IPS DF 6.9 (cell line): ENCODE measurements at regions not wholly inside any gene's neighbourhood (a gene's known extent, or its start where the extent isn't known, plus 50 kb on each side); places are given as distances from the start of the nearest gene placed in this dataset.
"Not testable (repeated sequence)": the region's sequence is repeated elsewhere in the genome, so short reads cannot be mapped to it uniquely, and the experiment has no call there.

Experiments used
- DNase-seq: peaks from one replicate; pipeline ENCODE4 v3.0.0-alpha.2; 2013; ENCODE audit warnings: low read depth, low spot score
- H3K27ac ChIP-seq: one replicate; pipeline ENCODE4 v1.5.1; 2013; ENCODE audit warnings: low read length, control low read depth
- H3K27me3 ChIP-seq: 2 replicates; pipeline ENCODE4 v1.6.1; 2013; ENCODE audit warnings: mild to moderate bottlenecking, low read length; ENCODE audit not compliant: control insufficient read depth, insufficient read depth
- H3K36me3 ChIP-seq: 2 replicates; pipeline ENCODE4 v1.6.1; 2013; ENCODE audit warnings: low read length; ENCODE audit not compliant: control insufficient read depth, insufficient read depth
- H3K4me1 ChIP-seq: 2 replicates; pipeline ENCODE4 v1.6.1; 2013; ENCODE audit warnings: low read length; ENCODE audit not compliant: control insufficient read depth, insufficient read depth
- H3K4me3 ChIP-seq: 2 replicates; pipeline ENCODE4 v1.5.1; 2013; ENCODE audit warnings: mild to moderate bottlenecking, low read length
- H3K9me3 ChIP-seq: 2 replicates; pipeline ENCODE4 v1.6.1; 2013; ENCODE audit warnings: low read length, inconsistent platforms; ENCODE audit not compliant: control insufficient read depth, insufficient read depth
- WGBS: extraction: QIAGEN DNeasy Blood & Tissue Kit; methylation state at CpG from one replicate; pipeline ENCODE4 v1.1.7; 2013; ENCODE audit warnings: mixed read lengths, missing lambda C conversion rate; ENCODE audit not compliant: insufficient read length, insufficient coverage; 5-methylcytosine and 5-hydroxymethylcytosine counted together

DNA sequence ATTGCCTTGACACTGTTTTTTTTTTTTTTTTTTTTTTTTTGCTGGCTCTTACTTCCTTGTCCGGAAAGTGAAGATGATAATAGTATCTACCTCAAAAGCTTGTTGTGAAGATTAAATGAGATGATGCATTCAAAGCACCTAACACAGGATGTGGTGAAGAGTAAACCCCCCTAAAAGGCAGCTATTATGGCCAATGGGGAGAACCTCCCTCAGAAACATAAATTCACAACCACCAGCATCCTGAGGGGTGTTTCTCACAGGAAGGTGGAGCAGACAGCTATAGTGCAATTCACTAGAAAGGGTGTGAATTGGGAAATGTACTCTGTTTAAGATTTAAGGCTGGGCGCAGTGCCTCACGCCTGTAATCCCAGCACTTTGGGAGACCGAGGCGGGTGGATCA lies 85.4 kb upstream of the CRY1 start:
- H3K36me3 ChIP-seq, result no peaks in the 10 kb centered on the region
- no CpG with 5 or more reads among the region's 5 CpGs for WGBS
- H3K27ac ChIP-seq, result no peak overlapping the region
- H3K4me3 ChIP-seq, result no peak overlapping the region
- no peak for DNase-seq
- H3K9me3 ChIP-seq, result no peaks in the 10 kb centered on the region
- no peaks in the 10 kb centered on the region for H3K4me1 ChIP-seq
- H3K27me3 ChIP-seq, result no peaks in the 10 kb centered on the region

DNA sequence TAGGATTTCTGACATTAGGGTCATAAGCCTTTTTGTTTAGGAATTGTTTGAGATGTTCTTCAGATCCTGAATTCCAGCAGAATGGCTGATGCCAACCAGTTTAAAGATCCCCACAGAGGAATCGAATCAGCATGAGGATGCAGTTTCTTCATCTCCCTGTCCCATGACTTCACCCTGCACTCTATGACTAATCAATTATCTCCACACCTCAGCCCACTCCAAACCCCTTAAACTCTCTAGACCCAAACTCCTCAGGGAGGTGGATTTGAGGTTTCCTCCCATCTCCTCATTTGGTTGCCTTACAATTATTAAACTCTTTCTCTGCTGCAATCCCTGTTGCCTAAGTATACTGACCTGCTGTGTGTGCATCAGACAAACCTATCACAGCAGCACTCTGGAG lies 86.5 kb upstream of the CRY1 start:
- H3K9me3 ChIP-seq, result no peaks in the 10 kb centered on the region
- H3K36me3 ChIP-seq, result no peaks in the 10 kb centered on the region
- no peak overlapping the region for H3K27ac ChIP-seq
- H3K4me3 ChIP-seq, result no peak overlapping the region
- WGBS, result no CpG with 5 or more reads among the region's 1 CpG
- H3K4me1 ChIP-seq, result no peaks in the 10 kb centered on the region
- no peak for DNase-seq
- H3K27me3 ChIP-seq, result no peaks in the 10 kb centered on the region

DNA sequence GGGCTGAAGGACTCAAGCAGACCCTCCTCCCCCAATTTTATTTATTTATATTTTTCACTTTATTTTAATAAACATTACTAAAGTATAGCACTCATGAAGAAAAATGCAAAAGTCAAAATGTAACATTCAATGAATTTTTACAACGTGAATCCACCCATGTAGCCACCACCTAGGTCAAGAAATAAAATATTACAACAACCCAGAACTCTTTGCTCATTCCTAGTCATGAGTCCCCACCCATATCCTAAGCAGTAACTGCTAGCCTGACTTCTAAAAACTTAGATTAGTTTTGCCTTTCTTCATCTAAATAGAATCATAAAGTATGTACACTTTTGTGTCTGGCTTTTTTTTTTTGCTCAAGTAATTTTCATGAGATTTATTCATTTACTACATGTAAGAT lies 86.9 kb upstream of the CRY1 start:
- H3K27ac ChIP-seq, result no peak overlapping the region
- DNase-seq, result no peak
- H3K27me3 ChIP-seq, result no peaks in the 10 kb centered on the region
- no peak overlapping the region for H3K4me3 ChIP-seq
- H3K36me3 ChIP-seq, result no peaks in the 10 kb centered on the region
- H3K9me3 ChIP-seq, result no peaks in the 10 kb centered on the region
- WGBS, result no CpG with 5 or more reads among the region's 1 CpG
- H3K4me1 ChIP-seq, result no peaks in the 10 kb centered on the region

DNA sequence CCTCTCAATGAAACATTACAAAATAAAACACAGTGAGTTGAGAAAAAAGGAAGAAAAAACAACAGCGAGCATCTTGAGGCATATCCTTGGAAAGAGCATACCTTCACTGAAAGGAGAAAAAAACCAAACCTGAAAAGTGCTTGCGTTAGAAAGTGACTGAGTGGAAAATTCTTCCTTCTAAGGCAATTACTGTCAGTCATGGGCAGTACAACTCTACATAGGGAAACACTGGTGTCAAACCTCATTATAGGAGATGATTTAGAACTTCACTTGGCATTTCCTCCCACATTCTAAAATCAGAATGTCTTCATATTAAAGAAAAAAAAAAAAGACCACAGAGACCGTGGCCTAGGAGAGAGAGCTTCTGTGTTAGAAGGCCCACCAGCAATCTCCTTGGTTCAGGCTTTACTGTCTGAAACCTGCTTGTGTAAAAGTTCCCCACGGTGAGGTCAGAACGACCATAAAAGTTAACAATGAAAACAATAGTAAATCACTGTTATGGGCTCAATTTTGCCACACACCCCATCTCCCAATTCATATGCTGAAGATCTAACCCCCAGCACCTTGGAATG lies 91.1 kb upstream of the CRY1 start:
- H3K4me1 ChIP-seq, result no peaks in the 10 kb centered on the region
- no peak for DNase-seq
- no CpG with 5 or more reads among the region's 5 CpGs for WGBS
- no peak overlapping the region for H3K4me3 ChIP-seq
- no peaks in the 10 kb centered on the region for H3K9me3 ChIP-seq
- no peak overlapping the region for H3K27ac ChIP-seq
- no peaks in the 10 kb centered on the region for H3K36me3 ChIP-seq
- H3K27me3 ChIP-seq, result no peaks in the 10 kb centered on the region

DNA sequence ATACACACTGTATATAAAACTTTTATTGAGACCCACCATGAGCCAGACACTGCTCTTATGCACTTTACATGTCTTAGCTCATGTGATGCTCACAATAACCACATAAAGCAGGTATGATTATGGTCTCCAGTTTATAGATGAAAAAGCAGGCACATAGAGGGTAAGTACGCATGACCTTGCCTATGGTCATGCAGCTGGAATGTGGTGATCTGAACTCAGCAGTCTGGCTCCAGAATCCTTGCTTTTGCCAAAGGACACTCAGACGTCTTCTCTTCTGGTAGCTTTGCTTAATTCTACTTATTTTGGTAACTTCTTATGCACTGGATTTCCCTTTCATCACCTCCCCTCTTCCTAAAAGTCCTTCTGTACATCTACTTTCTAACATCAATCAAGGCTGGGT lies 103.3 kb upstream of the CRY1 start:
- Histone ChIP-seq H3K9me3 (no peaks in the 10 kb centered on the region), H3K4me3 (no peak overlapping the region), H3K36me3 (no peaks in the 10 kb centered on the region), H3K27ac (no peak overlapping the region), H3K4me1 (no peaks in the 10 kb centered on the region), H3K27me3 (no peaks in the 10 kb centered on the region)
- no CpG with 5 or more reads among the region's 2 CpGs for WGBS
- no peak for DNase-seq

DNA sequence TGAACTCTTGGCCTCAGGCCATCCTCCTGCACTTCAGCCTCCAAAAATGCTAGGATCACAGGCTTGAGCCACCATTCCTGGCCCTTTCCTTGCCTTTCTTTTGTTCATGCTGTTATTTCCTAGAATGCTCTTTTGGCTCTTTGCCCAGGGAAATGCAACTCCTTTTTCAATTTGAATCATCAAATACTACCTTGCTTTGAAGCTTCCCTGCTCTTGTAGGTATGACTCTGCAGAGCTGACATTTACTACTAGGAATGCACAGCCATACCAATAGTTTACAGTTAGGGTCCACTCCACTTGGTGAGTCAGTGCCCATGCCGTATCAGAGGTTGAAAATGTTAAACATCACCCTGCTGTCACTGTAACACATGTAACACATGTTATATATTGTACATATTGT lies 107.0 kb upstream of the CRY1 start:
- Histone ChIP-seq H3K4me1 (no peaks in the 10 kb centered on the region), H3K9me3 (no peaks in the 10 kb centered on the region), H3K4me3 (no peak overlapping the region), H3K36me3 (no peaks in the 10 kb centered on the region), H3K27me3 (no peaks in the 10 kb centered on the region), H3K27ac (no peak overlapping the region)
- WGBS, result no CpG with 5 or more reads among the region's 1 CpG
- DNase-seq, result no peak

DNA sequence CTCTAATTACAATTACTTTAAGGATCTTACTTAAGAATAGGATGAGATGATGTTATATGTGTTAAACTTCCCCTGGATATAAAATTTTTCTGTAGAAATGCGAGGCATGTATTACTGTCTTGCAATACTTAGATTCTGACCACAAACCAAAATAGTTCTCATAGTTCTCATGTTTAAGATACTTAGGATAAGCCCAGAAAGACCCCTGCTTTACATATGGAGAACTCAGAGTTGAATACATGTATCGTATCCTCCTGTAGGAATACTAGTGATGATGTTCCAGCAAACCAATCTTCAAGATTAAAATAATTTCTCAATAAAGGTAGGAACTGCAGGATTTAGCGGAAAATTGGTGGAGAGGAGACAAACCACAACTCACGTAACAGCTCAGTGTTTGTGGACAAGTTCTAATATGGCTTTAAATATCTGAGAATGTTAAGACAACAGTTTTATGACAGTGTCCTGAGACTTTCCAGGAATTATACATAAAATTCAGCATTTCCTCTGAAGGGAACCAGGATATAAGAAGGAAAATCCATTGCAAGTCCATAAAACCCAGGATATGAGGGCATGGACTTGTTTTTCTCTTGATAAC lies 114.7 kb upstream of the CRY1 start:
- Histone ChIP-seq H3K4me1 (no peaks in the 10 kb centered on the region), H3K4me3 (no peak overlapping the region), H3K27me3 (no peaks in the 10 kb centered on the region), H3K36me3 (no peaks in the 10 kb centered on the region), H3K9me3 (no peaks in the 10 kb centered on the region), H3K27ac (no peak overlapping the region)
- no peak for DNase-seq
- WGBS, result no CpG with 5 or more reads among the region's 4 CpGs

DNA sequence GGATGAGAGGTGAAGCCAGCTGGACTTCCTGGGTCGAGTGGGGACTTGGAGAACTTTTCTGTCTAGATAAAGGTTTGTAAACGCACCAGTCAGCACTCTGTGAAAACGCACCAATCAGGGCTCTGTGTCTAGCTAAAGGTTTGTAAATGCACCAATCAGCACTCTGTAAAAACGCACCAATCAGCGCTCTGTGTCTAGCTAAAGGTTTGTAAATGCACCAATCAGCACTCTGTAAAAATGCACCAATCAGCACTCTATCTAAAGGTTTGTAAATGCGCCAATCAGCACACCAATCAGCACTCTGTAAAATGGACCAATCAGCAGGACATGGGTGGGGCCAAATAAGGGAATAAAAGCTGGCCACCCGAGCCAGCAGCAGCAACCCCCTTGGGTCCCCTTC lies 116.4 kb upstream of the CRY1 start:
- not testable (repeated sequence) for H3K4me1 ChIP-seq, DNase-seq, H3K27me3 ChIP-seq, H3K27ac ChIP-seq, H3K9me3 ChIP-seq, H3K36me3 ChIP-seq, H3K4me3 ChIP-seq
- no CpG with 5 or more reads among the region's 7 CpGs for WGBS

DNA sequence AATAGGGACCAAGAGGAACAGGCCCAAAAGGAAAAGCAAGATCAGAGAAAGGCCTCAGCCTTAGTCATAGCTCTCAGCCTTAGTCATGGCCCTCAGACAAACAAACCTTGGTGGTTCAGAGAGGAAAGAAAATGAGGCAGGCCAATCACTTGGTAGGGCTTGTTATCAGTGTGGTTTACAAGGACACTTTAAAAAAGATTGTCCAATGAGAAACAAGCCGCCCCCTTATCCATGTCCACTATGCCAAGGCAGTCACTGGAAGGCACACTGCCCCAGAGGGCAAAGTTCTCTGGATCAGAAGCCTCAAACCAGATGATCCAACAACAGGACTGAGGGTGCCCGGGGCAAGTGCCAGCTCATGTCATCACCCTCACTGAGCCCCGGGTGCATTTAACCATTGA lies 121.0 kb upstream of the CRY1 start:
- not testable (repeated sequence) for DNase-seq
- WGBS, result no CpG with 5 or more reads among the region's 3 CpGs

DNA sequence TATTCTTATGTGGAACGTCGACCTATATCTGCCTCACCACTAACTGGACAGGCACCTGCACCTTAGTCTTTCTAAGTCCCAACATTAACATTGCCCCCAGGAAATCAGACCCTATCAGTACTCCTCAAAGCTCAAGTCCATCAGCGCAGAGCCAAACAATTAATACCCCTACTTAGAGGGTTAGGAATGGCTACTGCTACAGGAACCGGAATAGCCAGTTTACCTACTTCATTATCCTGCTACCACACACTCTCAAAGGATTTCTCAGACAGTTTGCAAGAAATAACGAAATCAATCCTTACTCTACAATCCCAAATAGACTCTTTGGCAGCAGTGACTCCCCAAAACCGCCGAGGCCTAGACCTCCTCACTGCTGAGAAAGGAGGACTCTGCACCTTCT lies 123.1 kb upstream of the CRY1 start:
- H3K4me3 ChIP-seq, H3K4me1 ChIP-seq, H3K27ac ChIP-seq, DNase-seq, H3K27me3 ChIP-seq, H3K36me3 ChIP-seq, H3K9me3 ChIP-seq: not testable (repeated sequence)
- no CpG with 5 or more reads among the region's 7 CpGs for WGBS

More for the DNA sequence above, 121.0 kb upstream of the CRY1 start:
- H3K9me3 ChIP-seq, H3K27ac ChIP-seq, H3K4me3 ChIP-seq, H3K36me3 ChIP-seq, H3K4me1 ChIP-seq, H3K27me3 ChIP-seq: not testable (repeated sequence)

DNA sequence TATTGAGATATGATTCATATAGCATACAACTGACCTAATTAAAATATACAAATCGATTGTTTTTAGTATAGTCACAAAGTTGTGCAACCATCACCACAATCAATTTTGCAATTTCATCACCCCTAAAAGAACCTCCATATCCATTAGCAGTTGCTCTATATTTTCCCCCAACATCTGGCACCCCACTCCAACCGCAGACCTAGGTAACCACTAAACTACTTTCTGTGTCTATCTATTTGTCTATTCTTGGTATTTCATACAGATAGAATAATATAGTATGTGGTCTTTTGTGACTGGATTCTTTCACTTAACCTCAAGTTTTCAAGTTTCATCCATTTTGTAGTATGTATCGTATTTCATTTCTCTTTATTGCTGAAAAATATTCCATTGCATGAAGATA lies 126.0 kb upstream of the CRY1 start:
- Histone ChIP-seq H3K27me3 (no peaks in the 10 kb centered on the region), H3K4me1 (no peaks in the 10 kb centered on the region), H3K36me3 (no peaks in the 10 kb centered on the region), H3K27ac (no peak overlapping the region), H3K9me3 (no peaks in the 10 kb centered on the region), H3K4me3 (no peak overlapping the region)
- WGBS, result no CpG with 5 or more reads among the region's 3 CpGs
- DNase-seq, result no peak
